PC-3 (cell line): ENCODE measurements at regions not wholly inside any gene's neighbourhood (a gene's known extent, or its start where the extent isn't known, plus 50 kb on each side); places are given as distances from the start of the nearest gene placed in this dataset.

Experiments used
- ATAC-seq: fragments of 200-7000 bp; cut with Tn5 transposase; 2 replicates; pipeline ENCODE4 v1.9.1; 2020; ENCODE audit warnings: mild to moderate bottlenecking, moderate library complexity
- BruUV-seq: library from RNA; stranded (reverse); fragments of 400-500 nt; replicated peaks from 2 replicates; lab custom pipeline; 2021; lab: Mats Ljungman, UMichigan
- CTCF ChIA-PET: fragments of 300-600 bp; sonication (Branson Sonifier 250); formaldehyde crosslinking; loops from one replicate; lab custom pipeline; 2022; ENCODE audit warnings: antibody characterized with exemption; lab: Charles Lee
- POLR2A ChIA-PET: fragments of 300-600 bp; sonication (Branson Sonifier 250); formaldehyde crosslinking; loops from one replicate; lab custom pipeline; 2022; ENCODE audit warnings: antibody characterized with exemption; ENCODE audit not compliant: unreplicated experiment; lab: Charles Lee
- DNase-seq: peaks from one replicate; pipeline ENCODE4 v3.0.0-alpha.2; 2015
- H2AFZ ChIP-seq: fragments of 300-600 bp; sonication (generic); 2 replicates; pipeline ENCODE4 v1.6.0; 2016; ENCODE audit warnings: antibody characterized with exemption, low read length
- H3F3A ChIP-seq: fragments of 300-600 bp; sonication (generic); one replicate; pipeline ENCODE4 v1.6.0; 2017; ENCODE audit warnings: antibody characterized with exemption, low read length, control low read depth, mild to moderate bottlenecking; ENCODE audit not compliant: unreplicated experiment
- H3K27ac ChIP-seq: fragments of 300-600 bp; sonication (generic); 2 replicates; pipeline ENCODE4 v1.5.1; 2016; ENCODE audit warnings: mild to moderate bottlenecking, low read length
- H3K27me3 ChIP-seq: fragments of 300-600 bp; sonication (generic); 2 replicates; pipeline ENCODE4 v1.6.1; 2016; ENCODE audit warnings: low read length, mixed read lengths
- H3K36me3 ChIP-seq: fragments of 300-600 bp; sonication (generic); 2 replicates; pipeline ENCODE4 v1.6.1; 2016; ENCODE audit warnings: low read depth, mixed run types, low read length, mixed read lengths
- H3K4me1 ChIP-seq: fragments of 300-600 bp; sonication (generic); 2 replicates; pipeline ENCODE4 v1.5.1; 2016; ENCODE audit warnings: low read length; ENCODE audit not compliant: insufficient read depth
- H3K4me2 ChIP-seq: fragments of 300-600 bp; sonication (generic); 2 replicates; pipeline ENCODE4 v1.6.0; 2016; ENCODE audit warnings: low read length
- H3K4me3 ChIP-seq: fragments of 300-600 bp; sonication (generic); 2 replicates; pipeline ENCODE4 v1.5.1; 2016; ENCODE audit warnings: mild to moderate bottlenecking, low read length, mixed read lengths
- H3K79me2 ChIP-seq: fragments of 300-600 bp; sonication (generic); 2 replicates; pipeline ENCODE4 v1.6.1; 2017; ENCODE audit warnings: low read length, mixed read lengths
- H3K9ac ChIP-seq: fragments of 300-600 bp; sonication (generic); 2 replicates; pipeline ENCODE4 v1.6.0; 2016; ENCODE audit warnings: mild to moderate bottlenecking, low read length
- H3K9me2 ChIP-seq: fragments of 300-600 bp; sonication (generic); replicated peaks from 2 replicates; pipeline ENCODE4 v1.6.1; 2016; ENCODE audit warnings: mixed run types, low read length, mixed read lengths
- H3K9me3 ChIP-seq: fragments of 300-600 bp; sonication (generic); 2 replicates; pipeline ENCODE4 v1.6.1; 2016; ENCODE audit warnings: low read length, mixed read lengths
- H4K20me1 ChIP-seq: fragments of 300-600 bp; sonication (generic); 2 replicates; pipeline ENCODE4 v1.6.1; 2016; ENCODE audit warnings: low read length, mixed read lengths
- EZH2 ChIP-seq: fragments of 300-600 bp; sonication (generic); IDR thresholded peaks from one replicate; pipeline ENCODE4 v1.6.1; 2017; ENCODE audit warnings: antibody characterized with exemption, mild to moderate bottlenecking, low read length; ENCODE audit not compliant: unreplicated experiment
- EZH2phosphoT487 ChIP-seq: fragments of 300-600 bp; sonication (generic); IDR thresholded peaks from 2 replicates; pipeline ENCODE4 v1.6.1; 2018; ENCODE audit warnings: mild to moderate bottlenecking, antibody characterized with exemption, low read length, borderline replicate concordance
- intact Hi-C: fragments of 100-400 bp; cut with micrococcal nuclease; formaldehyde crosslinking; loops from 2 replicates; pipeline ENCODE4 v1.9.0; 2023
- TF ChIP-seq, protein P1 (sequence below): fragments of 300-600 bp; sonication (generic); conservative IDR thresholded peaks from 2 replicates; pipeline ENCODE4 v1.5.1; 2017; ENCODE audit warnings: antibody characterized with exemption, low read depth, mild to moderate bottlenecking, low read length

DNA sequence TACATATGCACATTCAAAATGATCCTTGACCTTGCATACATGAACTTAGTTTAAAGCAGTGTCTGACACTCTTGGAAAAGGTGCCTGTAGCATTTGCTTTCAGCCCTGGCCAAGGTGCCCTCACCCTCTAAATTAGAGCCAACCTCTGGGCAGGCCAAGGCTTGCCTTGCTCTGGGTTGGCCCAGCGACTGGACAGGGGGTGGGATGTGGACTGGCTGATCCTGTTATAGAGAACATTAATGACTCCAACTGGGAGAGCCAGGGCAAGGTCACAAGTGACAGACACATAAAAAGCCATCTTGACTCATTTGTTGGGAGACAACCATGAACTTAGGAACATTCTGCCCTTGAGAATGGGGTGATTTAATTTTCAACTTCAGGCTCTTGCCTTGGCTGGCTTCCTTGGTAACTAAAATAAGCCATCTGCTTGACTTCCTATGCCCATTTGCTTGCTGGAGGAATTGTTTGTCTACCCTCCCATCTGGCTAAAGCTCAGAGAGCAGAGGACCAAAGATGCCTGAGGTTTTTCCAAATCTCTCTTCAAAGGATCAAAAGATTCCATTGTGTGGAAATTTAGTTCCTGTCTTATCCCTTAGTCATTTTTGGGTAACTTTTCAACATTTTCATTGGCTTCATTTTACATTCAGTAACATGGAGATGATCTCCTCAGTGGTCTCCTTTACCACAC is 403.7 kb downstream of the SOX2 start:
- ChIA-PET CTCF (no interaction called here), POLR2A (no interaction called here)
- H3K9me2 ChIP-seq = no peaks in the 10 kb centered on the region
- no peaks in the 10 kb centered on the region for H4K20me1 ChIP-seq
- H3F3A ChIP-seq = no peaks in the 10 kb centered on the region
- no peak overlapping the region for H3K9ac ChIP-seq
- H2AFZ ChIP-seq = no peak overlapping the region
- no peaks in the 10 kb centered on the region for H3K36me3 ChIP-seq
- intact Hi-C loops = no loop called here
- H3K4me3 ChIP-seq = no peak overlapping the region
- DNase-seq = no peak
- TF ChIP-seq EZH2 = no peak
- TF ChIP-seq, protein P1, sequence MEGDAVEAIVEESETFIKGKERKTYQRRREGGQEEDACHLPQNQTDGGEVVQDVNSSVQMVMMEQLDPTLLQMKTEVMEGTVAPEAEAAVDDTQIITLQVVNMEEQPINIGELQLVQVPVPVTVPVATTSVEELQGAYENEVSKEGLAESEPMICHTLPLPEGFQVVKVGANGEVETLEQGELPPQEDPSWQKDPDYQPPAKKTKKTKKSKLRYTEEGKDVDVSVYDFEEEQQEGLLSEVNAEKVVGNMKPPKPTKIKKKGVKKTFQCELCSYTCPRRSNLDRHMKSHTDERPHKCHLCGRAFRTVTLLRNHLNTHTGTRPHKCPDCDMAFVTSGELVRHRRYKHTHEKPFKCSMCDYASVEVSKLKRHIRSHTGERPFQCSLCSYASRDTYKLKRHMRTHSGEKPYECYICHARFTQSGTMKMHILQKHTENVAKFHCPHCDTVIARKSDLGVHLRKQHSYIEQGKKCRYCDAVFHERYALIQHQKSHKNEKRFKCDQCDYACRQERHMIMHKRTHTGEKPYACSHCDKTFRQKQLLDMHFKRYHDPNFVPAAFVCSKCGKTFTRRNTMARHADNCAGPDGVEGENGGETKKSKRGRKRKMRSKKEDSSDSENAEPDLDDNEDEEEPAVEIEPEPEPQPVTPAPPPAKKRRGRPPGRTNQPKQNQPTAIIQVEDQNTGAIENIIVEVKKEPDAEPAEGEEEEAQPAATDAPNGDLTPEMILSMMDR = no peak
- no peak for TF ChIP-seq EZH2phosphoT487
- no TSS peak for BruUV-seq
- no peaks in the 10 kb centered on the region for H3K79me2 ChIP-seq
- no peak overlapping the region for H3K27ac ChIP-seq
- no peak for ATAC-seq
- no peak overlapping the region for H3K4me2 ChIP-seq
- no peaks in the 10 kb centered on the region for H3K4me1 ChIP-seq
- H3K9me3 ChIP-seq = no peaks in the 10 kb centered on the region
- H3K27me3 ChIP-seq = 0 out of 2 replicates have a peak, but pooled peaks cover 6% of the 10 kb centered on the region

DNA sequence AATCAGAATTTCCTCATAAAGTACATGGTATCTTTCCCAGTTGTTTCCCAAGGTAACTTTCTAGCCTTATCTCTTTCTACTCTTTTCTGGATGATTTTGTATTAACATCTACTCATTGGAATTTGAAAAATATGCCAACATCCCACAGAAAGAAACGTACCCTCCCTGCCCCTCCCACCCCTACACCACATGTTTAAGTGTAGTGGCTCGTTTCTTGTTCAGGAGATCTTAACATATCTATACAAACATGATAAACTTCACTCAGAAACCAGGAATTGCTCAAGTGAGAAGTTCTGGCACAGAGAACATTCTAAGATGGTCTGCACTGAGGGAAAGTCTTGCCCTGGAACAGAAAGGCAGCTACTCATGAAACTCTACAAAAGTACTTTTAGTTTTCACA is 404.7 kb downstream of the SOX2 start:
- 0 out of 2 replicates have a peak, but pooled peaks cover 15% of the 10 kb centered on the region for H3K27me3 ChIP-seq
- DNase-seq (no peak), ATAC-seq (no peak)
- intact Hi-C loops = no loop called here
- ChIA-PET CTCF (no interaction called here), POLR2A (no interaction called here)
- H3K27ac ChIP-seq = no peak overlapping the region
- H2AFZ ChIP-seq = no peak overlapping the region
- no peaks in the 10 kb centered on the region for H3K4me1 ChIP-seq
- H3K9me2 ChIP-seq = no peaks in the 10 kb centered on the region
- H4K20me1 ChIP-seq = no peaks in the 10 kb centered on the region
- TF ChIP-seq EZH2phosphoT487 = no peak
- TF ChIP-seq EZH2 = no peak
- TF ChIP-seq, protein P1 = no peak
- no peak overlapping the region for H3K4me2 ChIP-seq
- no peaks in the 10 kb centered on the region for H3F3A ChIP-seq
- no peaks in the 10 kb centered on the region for H3K36me3 ChIP-seq
- no TSS peak for BruUV-seq
- H3K4me3 ChIP-seq = no peak overlapping the region
- H3K9ac ChIP-seq = no peak overlapping the region
- H3K79me2 ChIP-seq = no peaks in the 10 kb centered on the region
- no peaks in the 10 kb centered on the region for H3K9me3 ChIP-seq

- Histone ChIP-seq H3F3A (no peaks in the 10 kb centered on the region), H2AFZ (no peak overlapping the region), H3K4me3 (no peak overlapping the region), H4K20me1 (no peaks in the 10 kb centered on the region), H3K9ac (no peak overlapping the region), H3K36me3 (no peaks in the 10 kb centered on the region), H3K27ac (no peak overlapping the region), H3K9me3 (no peaks in the 10 kb centered on the region), H3K4me1 (no peaks in the 10 kb centered on the region), H3K9me2 (no peaks in the 10 kb centered on the region), H3K79me2 (no peaks in the 10 kb centered on the region), H3K27me3 (peaks cover 21% of the 10 kb centered on the region; the same call in 1 of the 2 replicates), H3K4me2 (no peak overlapping the region)
- no TSS peak for BruUV-seq
- CTCF ChIA-PET = no interaction called here
- DNase-seq = no peak
- ATAC-seq = no peak
- intact Hi-C loops = no loop called here
- TF ChIP-seq EZH2 (no peak), EZH2phosphoT487 (no peak)
- TF ChIP-seq, protein P1 = no peak
- POLR2A ChIA-PET = no interaction called here
Measured at GRCh38 chr3:182117131-182117530, 405.4 kb downstream of the SOX2 start.
